GM18502 (cell line): ENCODE measurements at regions not wholly inside any gene's neighbourhood (a gene's known extent, or its start where the extent isn't known, plus 50 kb on each side); places are given as distances from the start of the nearest gene placed in this dataset.

Source experiments
- ATAC-seq: cut with Tn5 transposase; IDR thresholded peaks from one replicate; pipeline ENCODE4 v1.9.1; 2021; ENCODE audit warnings: mild to moderate bottlenecking; ENCODE audit not compliant: unreplicated experiment, poor library complexity

DNA sequence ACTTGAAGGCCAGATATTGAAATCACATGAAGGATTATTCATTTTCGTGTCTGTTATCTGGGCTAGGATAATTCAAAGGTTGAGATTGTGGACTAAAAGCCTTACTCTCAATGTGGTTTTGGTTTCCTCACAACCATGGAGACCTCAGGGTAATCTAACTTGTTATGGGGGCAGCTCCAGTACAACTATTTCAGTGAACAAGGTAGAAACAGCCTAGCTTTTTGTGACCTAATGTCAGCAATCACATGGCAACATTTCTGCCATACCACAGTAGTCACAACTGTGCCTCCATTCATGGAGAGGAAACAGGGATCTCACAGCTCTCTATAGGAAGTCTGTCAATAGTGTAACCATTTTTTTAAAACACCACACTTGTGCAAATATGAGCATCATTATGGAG is 62.4 kb upstream of the RARB start:
- ATAC-seq = no peak

GRCh38 chr3:25367025-25367424 is 61.0 kb upstream of the RARB start:
- no peak for ATAC-seq

DNA sequence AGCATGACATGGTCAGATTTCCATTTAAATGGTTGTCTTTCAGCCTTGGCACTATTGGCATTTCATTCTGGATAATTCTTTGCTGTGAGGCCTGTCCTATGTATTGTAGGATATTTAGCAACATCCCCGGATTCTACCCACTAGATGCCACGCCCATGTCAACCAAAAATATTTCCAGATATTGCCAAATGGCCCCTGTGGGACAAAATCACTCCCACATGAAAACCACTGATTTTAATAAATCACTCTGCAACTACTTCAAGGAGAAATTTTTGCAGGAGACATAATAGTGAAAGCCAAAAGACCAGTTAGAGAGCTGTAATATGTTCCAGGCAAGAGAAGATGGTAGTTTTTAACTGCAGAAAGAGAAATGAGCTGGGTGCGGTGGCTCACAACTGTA is 55.9 kb upstream of the RARB start:
- no peak for ATAC-seq

- ATAC-seq = no peak
Measured at GRCh38 chr3:25376340-25376739, 51.7 kb upstream of the RARB start.

DNA sequence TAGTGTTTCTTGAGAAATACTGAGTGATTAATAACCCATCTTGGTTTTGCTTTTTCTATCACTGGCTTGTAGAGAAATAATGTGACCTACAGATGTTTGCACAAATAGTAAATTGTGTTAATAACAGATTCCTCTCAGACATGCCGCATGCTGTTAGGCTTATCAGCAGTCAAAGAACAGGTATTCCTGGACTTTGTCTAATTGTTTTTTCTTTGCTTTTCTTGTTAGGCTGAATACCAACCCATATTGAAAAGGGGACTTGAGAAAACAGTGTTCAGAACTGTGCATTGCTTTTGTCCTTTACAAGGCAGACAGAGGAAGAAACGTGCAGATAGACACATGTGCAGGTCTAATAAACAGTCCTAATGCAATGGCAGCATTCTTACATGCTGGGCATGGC is 51.0 kb upstream of the RARB start:
- ATAC-seq = no peak
